KBM-7 (cell line): ENCODE measurements at regions not wholly inside any gene's neighbourhood (a gene's known extent, or its start where the extent isn't known, plus 50 kb on each side); places are given as distances from the start of the nearest gene placed in this dataset.

Experiments
- DNase-seq: peaks from one replicate; pipeline ENCODE4 v3.0.0-alpha.2; 2015
- in situ Hi-C: fragments of 300-500 bp; cut with MboI; formaldehyde crosslinking; loops from 2 replicates; pipeline ENCODE4 v1.14.3; 2020; ENCODE audit warnings: low sequenced_read_pairs, low pct_unique_long_range_greater_than_20kb, mixed read lengths

DNA sequence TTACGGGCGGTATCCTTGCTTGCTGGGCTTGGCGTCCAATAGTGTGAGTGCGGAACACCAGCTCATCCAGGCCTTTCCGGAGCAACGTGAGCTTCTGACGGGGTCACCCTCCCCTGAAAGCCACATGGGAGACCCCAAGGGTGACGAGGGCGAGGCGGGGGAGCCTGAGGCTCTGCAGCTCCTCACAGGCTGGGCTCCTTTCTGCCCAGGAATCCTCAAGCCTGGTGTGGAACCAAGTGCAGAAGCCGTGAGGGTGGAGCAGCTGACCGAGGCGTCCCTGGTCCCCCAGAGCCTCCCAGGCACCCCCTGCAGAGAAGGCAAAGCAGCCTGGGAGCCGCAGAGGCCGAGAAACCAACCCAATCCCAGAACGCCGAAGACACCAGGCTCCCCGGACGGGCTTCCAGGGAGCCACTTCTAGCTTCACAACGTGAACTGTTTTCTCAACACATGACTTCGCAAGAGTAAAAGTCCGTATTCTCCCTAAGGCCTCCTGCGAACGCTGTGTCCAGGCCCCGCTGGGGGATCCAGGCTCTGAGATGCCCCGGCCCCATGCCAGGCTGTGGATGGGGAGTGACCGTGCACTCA, 530.3 kb downstream of the BRD1 start:
- no peak for DNase-seq
- in situ Hi-C loops = no loop called here

DNA sequence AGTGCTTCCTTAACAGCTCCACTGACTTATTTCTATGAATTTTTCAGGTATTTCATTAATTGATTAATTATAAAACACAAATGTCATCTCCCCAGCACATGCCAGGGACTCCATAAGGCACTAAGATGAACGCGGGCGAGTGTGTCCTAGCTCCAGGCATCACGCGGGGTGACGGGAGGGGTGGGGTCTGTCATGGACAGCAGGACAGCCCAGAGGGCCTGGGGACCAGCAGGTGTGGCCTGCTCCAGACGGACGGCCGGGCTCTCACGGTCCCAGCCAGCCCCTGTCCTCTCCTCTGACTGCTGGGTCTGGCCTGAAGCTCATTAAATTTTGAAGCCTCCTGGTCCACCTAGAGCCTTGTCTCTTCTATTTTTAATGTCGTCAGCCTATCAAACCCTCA, 531.1 kb downstream of the BRD1 start:
- in situ Hi-C loops = no loop called here
- DNase-seq = no peak

DNA sequence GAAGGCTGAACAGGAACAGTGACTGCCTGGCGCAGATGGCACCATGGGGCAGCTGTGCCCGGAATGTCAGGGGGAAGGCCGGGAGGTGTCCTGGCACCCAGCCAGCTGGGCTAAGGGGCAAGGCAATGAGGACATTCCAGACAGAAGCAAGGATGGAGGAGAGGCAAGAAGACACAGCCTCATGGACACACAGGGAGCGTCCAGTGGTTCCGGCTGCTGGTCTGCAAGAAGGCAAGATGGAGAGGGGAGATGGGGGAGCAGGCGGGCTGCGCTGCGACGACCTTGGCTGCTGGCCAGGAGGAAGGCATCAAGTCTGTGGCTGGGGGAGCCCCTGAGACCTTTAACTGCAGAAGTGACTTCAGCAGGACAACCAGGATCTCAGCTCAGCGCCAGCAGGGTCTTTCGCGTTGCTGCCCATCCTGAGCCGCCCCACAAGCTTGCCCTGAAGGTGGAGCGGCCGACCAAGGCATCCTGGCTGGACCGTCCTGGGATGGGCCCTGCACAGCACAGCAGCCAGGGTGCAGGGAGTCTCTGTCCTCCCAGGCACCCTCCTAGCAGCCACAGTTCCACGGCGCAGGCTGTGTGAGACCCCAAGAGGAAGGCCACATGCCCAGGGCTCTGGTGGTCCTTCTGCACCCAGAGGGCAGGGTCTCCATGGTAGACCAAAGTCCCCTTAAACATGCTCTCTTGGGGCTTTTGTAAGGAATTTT, 531.7 kb downstream of the BRD1 start:
- no peak for DNase-seq
- in situ Hi-C loops = no loop called here

DNA sequence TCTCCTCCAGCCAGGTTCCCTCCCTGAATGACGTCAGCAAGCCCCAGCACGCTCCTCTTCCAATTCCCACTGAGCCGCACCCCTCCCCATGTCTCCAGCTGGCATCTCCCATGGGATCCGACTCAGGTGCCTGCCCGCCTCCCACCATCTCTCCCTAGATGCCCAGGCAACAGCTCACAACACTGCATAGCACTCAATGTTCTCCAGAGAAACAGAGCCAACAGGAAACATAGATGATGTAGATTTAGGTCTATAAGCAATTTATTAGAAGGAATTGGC, 532.3 kb downstream of the BRD1 start:
- in situ Hi-C loops = no loop called here
- no peak for DNase-seq

DNA sequence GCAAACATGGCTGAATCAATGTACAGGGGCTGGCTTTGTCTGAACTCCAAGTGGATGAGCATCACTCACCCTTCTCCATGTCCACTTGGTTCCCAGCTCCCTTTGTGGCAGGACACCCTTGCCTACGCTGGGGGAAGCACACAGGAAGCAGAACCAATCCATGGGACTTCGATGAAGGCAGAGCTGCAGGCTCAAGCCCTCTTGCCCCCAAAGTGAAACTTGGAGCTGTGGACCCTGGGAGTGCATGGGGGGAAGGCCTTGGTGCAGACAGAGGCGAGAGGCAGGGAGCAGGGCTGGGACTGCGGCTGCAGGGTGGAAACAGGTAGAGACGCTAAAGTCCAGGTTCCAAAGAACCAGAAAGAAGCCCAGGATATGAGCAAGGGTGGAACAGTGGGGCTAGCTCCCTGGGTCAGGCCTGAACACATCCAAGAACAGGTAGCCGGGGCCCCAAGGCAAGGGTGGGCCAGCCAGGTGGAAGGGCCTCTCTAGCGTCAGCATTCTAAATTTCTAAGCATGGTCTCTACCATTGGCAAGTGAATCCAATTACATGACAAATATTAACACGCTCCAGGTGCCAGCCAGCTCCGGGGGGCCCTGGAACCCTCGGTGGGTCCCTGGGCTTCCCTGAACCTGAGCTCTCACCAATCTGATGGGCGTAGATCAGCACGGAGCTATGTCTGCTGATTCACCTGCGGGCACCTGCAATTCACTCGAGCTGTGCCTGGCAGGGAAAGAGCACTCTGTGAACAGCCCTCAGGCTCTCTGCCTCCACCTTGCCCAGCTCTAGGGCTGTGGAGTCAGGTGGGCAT, 532.8 kb downstream of the BRD1 start:
- in situ Hi-C loops = no loop called here
- DNase-seq = no peak

DNA sequence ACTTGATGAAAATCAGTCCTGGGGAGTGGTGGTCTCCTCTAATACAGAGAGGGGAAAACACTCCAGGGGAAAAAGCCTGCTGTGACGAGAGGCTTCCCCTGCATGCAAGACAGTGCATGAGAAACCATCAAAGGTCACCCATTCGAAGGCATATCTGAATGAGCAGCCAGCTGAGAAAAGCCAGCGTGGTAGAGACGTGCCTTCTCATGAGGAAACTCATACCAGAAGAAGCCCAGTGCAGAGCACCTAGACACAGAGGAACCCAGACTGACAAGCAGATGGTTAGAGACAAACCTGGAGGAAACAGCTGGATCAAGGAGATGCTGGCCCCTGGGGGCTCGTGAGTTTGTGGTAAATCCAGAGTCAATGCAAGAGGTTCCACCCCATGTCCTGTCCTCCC, 534.8 kb downstream of the BRD1 start:
- in situ Hi-C loops = no loop called here

DNA sequence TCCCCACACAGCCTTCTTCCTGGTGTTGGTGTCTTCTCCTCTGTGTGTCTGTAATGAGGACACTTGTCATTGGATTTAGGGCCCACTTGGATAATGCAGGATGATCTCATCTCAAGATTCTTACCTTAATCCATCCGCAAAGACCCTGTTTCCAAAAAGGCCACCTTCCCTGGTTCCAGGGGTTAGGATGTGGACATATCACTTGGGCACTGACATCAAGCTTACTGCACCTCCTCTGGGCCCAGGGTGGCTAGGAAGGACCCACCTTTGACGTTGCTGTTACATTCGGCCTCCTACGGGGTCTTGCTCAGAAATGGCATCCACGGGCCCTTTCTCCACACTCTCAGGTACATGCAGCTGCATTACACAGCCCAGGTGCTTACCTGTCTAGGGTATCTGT, 535.9 kb downstream of the BRD1 start:
- no peak for DNase-seq
- in situ Hi-C loops = no loop called here

More for the DNA sequence above, 534.8 kb downstream of the BRD1 start:
- no peak for DNase-seq

DNA sequence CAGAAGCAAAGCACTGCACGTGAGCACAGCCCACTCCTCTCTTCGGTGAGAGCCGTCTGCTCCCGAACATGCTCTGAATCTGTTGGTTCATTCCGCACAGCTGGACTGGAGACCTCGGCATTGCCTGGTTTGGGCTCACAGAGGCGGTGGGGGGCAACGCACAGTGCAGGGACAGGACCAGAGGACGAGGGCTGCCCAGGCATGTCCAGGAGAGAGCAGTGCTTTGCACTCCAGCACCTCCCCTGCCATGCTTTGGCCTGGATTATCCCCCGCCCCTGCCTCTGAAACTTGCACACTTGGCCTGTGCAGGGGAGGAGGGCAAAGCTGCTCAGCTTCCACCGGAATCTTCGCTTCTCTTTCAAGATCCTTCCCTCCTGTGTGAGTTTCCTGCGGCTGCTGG, 536.5 kb downstream of the BRD1 start:
- in situ Hi-C loops = no loop called here
- no peak for DNase-seq

DNA sequence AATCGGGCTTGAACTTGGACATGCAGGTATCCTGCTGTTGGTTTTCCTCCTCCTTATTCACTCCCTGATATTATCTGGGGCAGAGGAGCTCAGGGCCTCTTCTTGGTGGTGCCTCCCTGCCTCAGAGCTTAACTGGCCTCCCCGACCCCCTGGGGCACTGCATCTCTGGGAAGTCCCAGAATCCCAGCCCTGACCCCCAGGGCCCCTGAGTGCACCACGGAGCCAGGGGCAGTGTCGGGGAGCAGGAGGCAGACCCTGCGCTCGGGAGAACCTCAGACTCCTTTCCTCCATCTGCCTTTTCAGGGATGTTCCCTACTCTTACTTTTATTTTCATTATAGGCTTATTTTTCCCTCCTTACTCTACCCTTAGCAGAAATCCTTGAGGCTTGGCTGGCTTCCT, 537.0 kb downstream of the BRD1 start:
- in situ Hi-C loops = no loop called here
- no peak for DNase-seq

DNA sequence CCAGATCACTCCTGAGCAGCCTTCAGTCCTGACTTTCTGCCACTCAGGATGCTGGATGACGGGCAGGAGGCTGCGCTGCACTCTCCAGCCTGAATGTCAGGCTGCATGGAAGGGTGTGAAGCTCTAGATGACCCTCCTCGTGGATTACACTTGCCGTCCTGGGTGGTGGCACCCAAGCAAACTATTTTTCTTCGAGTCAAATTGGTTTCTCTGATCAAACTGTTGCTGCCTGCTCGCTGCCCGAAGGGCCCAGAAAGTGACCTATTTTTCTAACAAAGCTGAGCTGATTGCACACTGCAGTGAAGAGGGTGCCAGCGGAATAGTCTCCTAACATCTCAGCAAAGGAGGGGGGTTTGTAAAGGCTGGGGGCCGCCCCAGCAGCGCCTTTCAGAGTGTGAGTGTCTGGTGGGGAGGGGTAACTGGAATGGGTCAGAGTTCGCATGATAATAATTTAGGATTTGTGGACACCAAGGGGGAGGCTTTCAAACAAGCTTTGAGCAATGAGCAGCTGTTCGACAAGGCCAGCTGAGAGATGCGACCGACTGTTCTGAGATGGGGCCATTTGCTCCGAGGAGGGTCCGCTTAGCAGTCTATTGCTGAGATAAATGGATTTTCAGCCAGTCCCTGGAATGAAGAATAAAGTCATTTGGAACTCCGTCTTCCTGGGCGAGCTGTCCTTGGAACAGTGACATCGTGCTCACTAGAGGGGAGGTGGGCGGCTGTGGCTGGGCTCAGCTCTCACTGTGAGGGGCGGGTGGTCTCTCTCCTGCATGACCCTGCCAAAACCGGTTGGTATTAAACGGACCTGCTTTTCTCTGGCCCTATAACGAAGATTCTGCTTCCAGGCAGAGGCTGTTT, 537.6 kb downstream of the BRD1 start:
- DNase-seq = no peak

DNA sequence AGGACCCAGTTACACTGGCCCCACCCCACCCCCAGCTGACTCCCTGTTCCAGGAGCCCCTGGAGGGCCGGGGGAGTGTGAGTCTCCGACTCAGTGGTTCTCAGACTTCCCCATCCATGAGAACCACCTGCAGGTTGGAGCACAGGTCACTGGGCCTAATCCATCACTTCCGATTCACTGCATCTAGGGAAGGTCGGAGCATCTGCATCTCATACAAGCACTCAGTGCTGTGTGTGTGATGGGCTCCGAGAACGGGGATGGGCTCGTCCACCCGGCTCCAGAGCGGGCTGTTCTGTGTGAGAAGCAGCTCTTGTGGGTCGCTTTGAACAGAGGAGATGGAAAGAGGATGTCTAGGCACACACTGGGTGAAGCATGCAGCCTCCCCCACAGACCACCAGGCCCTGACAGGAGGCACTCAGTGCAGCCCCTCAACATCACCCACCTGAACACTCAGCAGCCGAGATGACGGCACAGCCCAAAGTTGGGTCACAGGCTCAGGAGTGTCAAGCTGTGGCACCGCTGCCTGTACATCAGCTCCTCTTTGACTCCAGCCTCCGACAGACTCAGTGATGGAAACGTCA, 541.4 kb downstream of the BRD1 start:
- DNase-seq = no peak
- in situ Hi-C loops = no loop called here

More for the DNA sequence above, 537.6 kb downstream of the BRD1 start:
- in situ Hi-C loops = no loop called here

DNA sequence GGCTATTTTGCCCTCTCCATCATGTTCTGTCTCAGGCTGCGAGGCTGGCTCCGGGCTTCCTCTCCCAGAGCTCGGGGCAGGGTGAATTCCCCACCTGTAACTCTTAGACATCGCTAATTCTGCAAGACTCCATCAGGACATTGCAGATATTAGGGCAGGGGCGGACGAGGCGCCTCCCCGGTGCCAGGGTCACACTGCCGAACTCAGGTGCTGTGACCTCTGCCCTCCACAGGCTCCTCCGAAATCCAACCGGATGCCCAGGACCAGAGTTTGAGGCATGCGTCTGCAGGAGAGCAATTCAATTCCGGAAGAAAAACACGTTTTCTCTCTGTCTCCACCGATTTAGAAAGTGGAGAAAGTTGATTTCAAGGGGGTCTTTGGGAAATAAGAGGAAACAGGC, 542.7 kb downstream of the BRD1 start:
- in situ Hi-C loops = no loop called here
- DNase-seq = no peak

DNA sequence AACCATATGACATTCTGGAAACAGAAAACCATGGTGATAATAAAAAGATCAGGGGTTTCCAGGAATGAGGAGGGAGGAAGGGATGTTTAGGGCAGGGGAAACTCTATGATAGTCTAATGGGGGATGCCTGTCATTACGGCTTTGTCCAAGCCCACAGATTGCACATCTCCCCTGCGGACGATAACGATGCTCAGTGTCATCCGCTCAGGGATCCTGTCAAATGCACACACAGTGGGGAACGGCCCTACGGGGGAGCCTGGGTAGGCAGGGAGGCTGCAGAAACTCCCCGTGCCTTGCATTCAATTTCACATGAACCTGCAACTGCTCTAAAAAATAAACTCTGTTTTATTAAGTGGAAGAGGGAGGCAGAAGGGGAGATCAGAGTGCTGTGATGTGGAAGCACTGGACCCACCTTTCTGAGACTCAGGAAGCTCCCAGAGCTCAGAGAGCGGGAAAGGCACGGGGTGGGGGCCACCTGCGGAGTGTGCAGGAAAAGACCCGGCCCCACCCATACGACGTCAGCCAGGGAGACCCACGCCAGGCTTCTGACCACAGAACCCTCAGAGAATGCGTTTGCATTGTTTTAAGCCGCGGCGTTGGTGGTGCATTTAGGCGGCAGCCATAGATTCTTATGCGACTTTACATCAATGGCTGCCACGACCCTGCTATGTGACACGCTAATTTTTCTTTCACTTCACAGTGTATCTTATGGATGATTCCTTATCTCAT, 543.5 kb downstream of the BRD1 start:
- in situ Hi-C loops = no loop called here
- DNase-seq = no peak

DNA sequence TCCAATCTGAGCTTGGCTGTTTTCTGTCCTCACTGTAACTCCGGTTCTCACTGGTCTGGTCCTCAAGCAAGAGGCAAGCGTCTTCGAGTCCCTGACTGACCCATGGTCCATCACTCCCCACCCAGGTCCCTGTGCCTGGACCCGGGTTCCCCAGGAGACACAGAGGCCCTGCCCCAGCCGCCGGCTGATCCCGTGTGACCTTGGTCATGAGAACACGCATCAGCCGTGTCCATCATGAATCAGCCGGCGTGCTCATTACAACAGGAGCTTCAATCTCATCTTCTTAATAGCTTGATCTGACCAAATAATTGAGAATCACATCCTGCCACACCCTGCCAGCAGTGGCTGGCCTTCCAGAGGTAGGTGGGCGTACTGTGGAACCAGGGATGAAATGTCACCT, 545.1 kb downstream of the BRD1 start:
- in situ Hi-C loops = no loop called here

DNA sequence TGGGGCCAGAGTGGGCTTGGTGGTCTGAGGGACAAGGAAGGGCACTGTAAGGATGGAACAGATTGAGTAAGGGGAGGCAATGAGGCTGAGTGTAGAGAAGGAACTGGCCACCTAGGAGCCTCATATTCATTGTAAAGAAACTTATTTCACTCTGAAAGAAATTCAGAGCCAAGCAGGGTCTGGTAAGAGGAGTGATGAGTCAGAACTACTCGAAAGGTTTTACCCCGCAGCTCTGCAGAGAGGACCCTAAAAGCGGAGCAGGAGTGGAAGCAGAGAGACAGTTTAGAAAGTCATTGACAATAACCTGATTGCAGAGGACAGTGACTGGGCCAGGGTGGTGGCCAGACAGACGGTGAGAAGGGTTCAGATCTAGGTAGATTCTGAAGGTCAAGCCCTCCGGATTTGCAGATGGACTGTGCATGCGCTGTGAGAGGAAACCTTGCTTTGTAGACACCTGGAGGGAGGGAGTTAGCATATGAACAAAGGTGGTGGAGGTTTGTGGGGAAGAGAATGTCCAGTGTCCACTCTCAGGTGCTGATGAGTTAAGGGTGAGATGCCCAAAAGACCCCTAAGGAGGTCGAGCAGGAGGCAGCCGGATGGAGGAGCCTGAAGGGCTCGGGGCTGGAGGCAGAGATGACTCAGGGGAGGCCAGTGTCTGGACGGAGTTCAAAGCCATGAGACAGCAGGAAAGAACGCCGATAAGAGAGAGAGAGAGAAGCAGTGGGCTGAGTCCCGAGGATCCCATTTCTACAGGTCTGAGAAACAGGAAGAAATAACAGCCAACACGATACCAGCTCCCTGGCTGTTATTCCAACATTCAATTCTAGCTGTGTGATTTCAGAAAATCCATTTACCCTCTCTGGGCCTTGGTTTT, 546.0 kb downstream of the BRD1 start:
- in situ Hi-C loops = no loop called here
- DNase-seq = no peak

More for the DNA sequence above, 545.1 kb downstream of the BRD1 start:
- no peak for DNase-seq

DNA sequence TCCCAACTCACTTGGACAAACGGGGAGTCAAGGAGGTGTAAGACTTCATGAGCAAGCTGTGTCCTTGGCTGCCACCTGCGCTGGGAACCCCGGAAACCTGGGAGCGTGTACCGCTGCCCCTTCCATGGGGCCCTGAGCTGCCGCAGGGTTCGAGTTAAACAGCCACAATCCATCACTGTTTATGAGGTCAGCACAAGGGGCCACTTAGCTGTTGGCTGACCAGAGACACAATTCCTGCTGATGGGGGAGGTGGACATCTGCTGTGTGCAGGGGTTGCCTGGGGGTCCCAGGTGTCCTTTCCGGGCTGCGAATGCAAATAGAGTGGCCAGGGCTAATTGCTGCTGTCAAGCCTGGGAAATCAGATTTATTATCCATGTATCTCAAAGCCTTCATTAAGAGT, 549.3 kb downstream of the BRD1 start:
- in situ Hi-C loops = no loop called here
- DNase-seq = no peak

DNA sequence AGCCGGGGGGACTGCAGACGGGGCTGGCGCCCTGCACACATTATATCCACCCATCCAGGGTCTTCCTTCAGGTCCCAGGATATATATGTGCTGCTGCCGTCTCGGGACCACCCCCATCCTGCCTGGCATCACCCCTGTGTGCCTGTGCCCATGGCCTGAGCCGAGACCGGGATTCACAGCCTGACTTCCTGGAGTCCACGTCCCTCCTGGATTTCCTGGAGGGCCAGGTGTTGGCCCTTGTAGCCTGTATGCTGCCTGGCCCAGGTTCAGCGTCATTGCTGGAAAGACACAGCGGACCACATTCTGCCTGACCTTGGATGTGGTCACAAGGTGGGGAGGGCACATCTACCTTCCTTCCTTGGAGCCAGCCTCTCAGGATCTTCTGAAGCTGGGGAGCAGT, 551.1 kb downstream of the BRD1 start:
- no peak for DNase-seq
- in situ Hi-C loops = no loop called here
